ENCODE measurements at regions not wholly inside any gene's neighbourhood (a gene's known extent, or its start where the extent isn't known, plus 50 kb on each side); places are given as distances from the start of the nearest gene placed in this dataset.

GRCh38 chr2:126177479-126177878 lies 478.5 kb upstream of the GYPC start:
- TF ChIP-seq CTCF (IDR thresholded peaks at IDR 0.05), result no peak
- no peak for TF ChIP-seq EZH2 (IDR thresholded peaks at IDR 0.05; ENCODE audit: borderline replicate concordance, insufficient read depth, low read depth, low read length, poor library complexity, severe bottlenecking)
